GM18507 (cell line): ENCODE measurements at regions not wholly inside any gene's neighbourhood (a gene's known extent, or its start where the extent isn't known, plus 50 kb on each side); places are given as distances from the start of the nearest gene placed in this dataset.

Source experiments
- DNase-seq: peaks from one replicate; pipeline ENCODE4 v3.0.0; 2011; ENCODE audit warnings: low read depth; ENCODE audit not compliant: insufficient read length; ENCODE audit errors: extremely low spot score
- FAIRE-seq: peaks from 2 replicates; lab custom pipeline; 2011; peaks lifted over from hg19 to GRCh38; lab: Jason Lieb, UNC

- FAIRE-seq, result no peak
- DNase-seq, result no peak
These were observed 886.7 kb upstream of the PCDH20 start for GRCh38 chr13:62302341-62302740.

- no peak for FAIRE-seq
- DNase-seq, result no peak
These were observed 884.3 kb upstream of the PCDH20 start for GRCh38 chr13:62299988-62300387.

- no peak for DNase-seq
- FAIRE-seq, result no peak
These were observed 881.2 kb upstream of the PCDH20 start for GRCh38 chr13:62296812-62297211.

GRCh38 chr13:62294244-62294643 is 878.6 kb upstream of the PCDH20 start:
- no peak for FAIRE-seq

GRCh38 chr13:62292714-62293480 is 877.2 kb upstream of the PCDH20 start:
- DNase-seq, result no peak

More at GRCh38 chr13:62294244-62294643, 878.6 kb upstream of the PCDH20 start:
- no peak for DNase-seq

GRCh38 chr13:62290542-62290941 is 874.9 kb upstream of the PCDH20 start:
- DNase-seq (no peak), FAIRE-seq (no peak)

More at GRCh38 chr13:62292714-62293480, 877.2 kb upstream of the PCDH20 start:
- FAIRE-seq, result no peak

GRCh38 chr13:62287764-62288163 is 872.1 kb upstream of the PCDH20 start:
- no peak for DNase-seq
- FAIRE-seq, result no peak

- no peak for FAIRE-seq
- DNase-seq, result no peak
These were observed 864.9 kb upstream of the PCDH20 start for GRCh38 chr13:62280590-62280989.

GRCh38 chr13:62278271-62278670 is 862.6 kb upstream of the PCDH20 start:
- FAIRE-seq (no peak), DNase-seq (no peak)

- FAIRE-seq (no peak), DNase-seq (no peak)
These were observed 836.1 kb upstream of the PCDH20 start for GRCh38 chr13:62251734-62252133.

- DNase-seq, result no peak
- no peak for FAIRE-seq
These were observed 835.0 kb upstream of the PCDH20 start for GRCh38 chr13:62250501-62251201.

GRCh38 chr13:62246581-62246980 is 830.9 kb upstream of the PCDH20 start:
- FAIRE-seq (no peak), DNase-seq (no peak)

GRCh38 chr13:62243106-62243505 is 827.5 kb upstream of the PCDH20 start:
- FAIRE-seq (no peak), DNase-seq (no peak)

- FAIRE-seq, result no peak
- DNase-seq, result no peak
These were observed 819.3 kb upstream of the PCDH20 start for GRCh38 chr13:62234780-62235440.

- DNase-seq (no peak), FAIRE-seq (no peak)
These were observed 795.3 kb upstream of the PCDH20 start for GRCh38 chr13:62210951-62211350.

- DNase-seq (no peak), FAIRE-seq (peak; percentile 60)
These were observed 793.9 kb upstream of the PCDH20 start for GRCh38 chr13:62209529-62209928.

GRCh38 chr13:62207388-62207787 is 791.7 kb upstream of the PCDH20 start:
- DNase-seq (no peak), FAIRE-seq (peak; percentile 9)

- DNase-seq (no peak), FAIRE-seq (no peak)
These were observed 790.5 kb upstream of the PCDH20 start for GRCh38 chr13:62206165-62206564.

- no peak for FAIRE-seq
- DNase-seq, result no peak
These were observed 789.6 kb upstream of the PCDH20 start for GRCh38 chr13:62205273-62205672.

- DNase-seq, result no peak
These were observed 778.7 kb upstream of the PCDH20 start for GRCh38 chr13:62194371-62194770.

More at GRCh38 chr13:62194371-62194770, 778.7 kb upstream of the PCDH20 start:
- no peak for FAIRE-seq
